CD4-positive, alpha-beta memory T cell (primary cell): ENCODE measurements at regions not wholly inside any gene's neighbourhood (a gene's known extent, or its start where the extent isn't known, plus 50 kb on each side); places are given as distances from the start of the nearest gene placed in this dataset.

Experiments
- CTCF ChIA-PET: fragments of 350-600 bp; sonication (Branson Sonifier 250); formaldehyde crosslinking; loops from one replicate; lab custom pipeline; 2021; ENCODE audit warnings: inconsistent platforms; ENCODE audit not compliant: partially characterized antibody; lab: Charles Lee
- POLR2A ChIA-PET: fragments of 350-600 bp; sonication (Branson Sonifier 250); formaldehyde crosslinking; loops from one replicate; lab custom pipeline; 2021; ENCODE audit not compliant: partially characterized antibody; lab: Charles Lee
- DNase-seq, 5 donors: peaks; one replicate each; pipeline versions ENCODE4 v3.0.0 to v3.0.0-alpha.2; 2020 to 2022; ENCODE audit warnings: mixed read lengths in 1 of 5
- H3K27ac ChIP-seq: one replicate; pipeline ENCODE4 v1.7.0; 2013; ENCODE audit warnings: low read depth, low read length
- H3K27me3 ChIP-seq: 2 replicates; pipeline ENCODE4 v1.7.0; 2013; ENCODE audit warnings: mild to moderate bottlenecking, low read length, moderate library complexity; ENCODE audit not compliant: insufficient read depth
- H3K36me3 ChIP-seq: 2 replicates; pipeline ENCODE4 v1.7.0; 2013; ENCODE audit warnings: mild to moderate bottlenecking, low read length, moderate library complexity; ENCODE audit not compliant: insufficient read depth
- H3K4me1 ChIP-seq: 2 replicates; pipeline ENCODE4 v1.7.0; 2013; ENCODE audit warnings: mild to moderate bottlenecking, low read length, moderate library complexity; ENCODE audit not compliant: insufficient read depth
- H3K4me3 ChIP-seq, 2 donors: one replicate each; pipeline ENCODE4 v1.7.0; 2013; ENCODE audit warnings: low read length in 2 of 2, mild to moderate bottlenecking in 1 of 2
- H3K9me3 ChIP-seq, 2 donors: one replicate each; pipeline ENCODE4 v1.7.0; 2013; ENCODE audit warnings: low read length in 2 of 2, control low read depth in 1 of 2; ENCODE audit not compliant: control insufficient read depth in 1 of 2
- H3K27ac Mint-ChIP-seq, 7 donors: one replicate each; pipeline ENCODE4 v1.8.0; 2020 to 2021; ENCODE audit warnings: mixed read lengths in 7 of 7, mild to moderate bottlenecking in 6 of 7, inconsistent platforms in 3 of 7, moderate library complexity in 3 of 7
- H3K27me3 Mint-ChIP-seq, 2 donors: one replicate each; pipeline ENCODE4 v1.8.0; 2020 to 2021; ENCODE audit warnings: mixed read lengths in 2 of 2
- H3K36me3 Mint-ChIP-seq, 2 donors: one replicate each; pipeline ENCODE4 v1.8.0; 2020 to 2021; ENCODE audit warnings: mixed read lengths in 2 of 2, inconsistent platforms in 1 of 2, mild to moderate bottlenecking in 1 of 2
- H3K4me1 Mint-ChIP-seq, 4 donors: one replicate each; pipeline ENCODE4 v1.8.0; 2020 to 2021; ENCODE audit warnings: mixed read lengths in 4 of 4, mild to moderate bottlenecking in 1 of 4
- H3K4me3 Mint-ChIP-seq, 8 donors: one replicate each; pipeline ENCODE4 v1.8.0; 2020 to 2021; ENCODE audit warnings: mixed read lengths in 8 of 8, mild to moderate bottlenecking in 7 of 8, moderate library complexity in 6 of 8, inconsistent platforms in 3 of 8
- H3K9me3 Mint-ChIP-seq, 8 donors: one replicate each; pipeline ENCODE4 v1.8.0; 2020 to 2021; ENCODE audit warnings: mixed read lengths in 8 of 8, mild to moderate bottlenecking in 5 of 8, inconsistent platforms in 3 of 8, moderate library complexity in 1 of 8
- intact Hi-C: fragments of 100-400 bp; cut with micrococcal nuclease; formaldehyde crosslinking; loops from one replicate; pipeline ENCODE4 v1.15.1; 2023

- Histone ChIP-seq H3K9me3 (no peaks in the 10 kb centered on the region), H3K27me3 (no peaks in the 10 kb centered on the region), H3K4me1 (no peaks in the 10 kb centered on the region), H3K4me3 (no peak overlapping the region), H3K36me3 (no peaks in the 10 kb centered on the region), H3K27ac (no peak overlapping the region)
- DNase-seq: no peak
- Mint-ChIP-seq H3K9me3 (peaks cover 0 to 15% (median 3%) of the 10 kb centered on the region in 8 donors), H3K27ac (no peak overlapping the region), H3K36me3 (no peaks in the 10 kb centered on the region), H3K4me1 (no peaks in the 10 kb centered on the region), H3K4me3 (no peak overlapping the region), H3K27me3 (peaks cover 0 to 3% of the 10 kb centered on the region in 2 donors)
- intact Hi-C loops: no loop called here
- CTCF ChIA-PET: no interaction called here
- POLR2A ChIA-PET: no interaction called here
Measured at GRCh38 chr12:127355061-127355841, 911.7 kb upstream of the TMEM132C start.

- Histone ChIP-seq H3K4me3 (no peak overlapping the region), H3K9me3 (no peaks in the 10 kb centered on the region), H3K4me1 (no peaks in the 10 kb centered on the region), H3K27me3 (no peaks in the 10 kb centered on the region), H3K27ac (no peak overlapping the region), H3K36me3 (no peaks in the 10 kb centered on the region)
- ChIA-PET POLR2A (no interaction called here), CTCF (interaction anchor here (1.1 kb wide), 1 partner anchor 23 kb away, joined by 3 read pairs; no protein-coding TSS in a partner anchor)
- peaks cover 0 to 4% (median 0%) of the 10 kb centered on the region in 8 donors for H3K9me3 Mint-ChIP-seq
- peaks cover 0 to 3% of the 10 kb centered on the region in 2 donors for H3K27me3 Mint-ChIP-seq
- no peaks in the 10 kb centered on the region for H3K4me1 Mint-ChIP-seq
- intact Hi-C loops: no loop called here
- no peaks in the 10 kb centered on the region for H3K36me3 Mint-ChIP-seq
- H3K27ac Mint-ChIP-seq: no peak overlapping the region
- DNase-seq: no peak
- no peak overlapping the region for H3K4me3 Mint-ChIP-seq
Measured at GRCh38 chr12:127358888-127359287, 908.1 kb upstream of the TMEM132C start.

GRCh38 chr12:127360580-127360979 lies 906.4 kb upstream of the TMEM132C start:
- Histone ChIP-seq H3K4me1 (no peaks in the 10 kb centered on the region), H3K27ac (no peak overlapping the region), H3K36me3 (no peaks in the 10 kb centered on the region), H3K4me3 (no peak overlapping the region), H3K9me3 (no peaks in the 10 kb centered on the region), H3K27me3 (no peaks in the 10 kb centered on the region)
- H3K27ac Mint-ChIP-seq: no peak overlapping the region
- DNase-seq: no peak
- intact Hi-C loops: no loop called here
- ChIA-PET CTCF (no interaction called here), POLR2A (no interaction called here)
- no peak overlapping the region for H3K4me3 Mint-ChIP-seq
- H3K9me3 Mint-ChIP-seq: peaks cover 0 to 8% (median 4%) of the 10 kb centered on the region in 8 donors
- H3K36me3 Mint-ChIP-seq: peaks cover 0 to 3% of the 10 kb centered on the region in 2 donors
- H3K27me3 Mint-ChIP-seq: peaks cover 2 to 3% of the 10 kb centered on the region in 2 donors
- H3K4me1 Mint-ChIP-seq: no peaks in the 10 kb centered on the region

- no peak overlapping the region for H3K27ac ChIP-seq
- no peaks in the 10 kb centered on the region for H3K9me3 ChIP-seq
- H3K27me3 ChIP-seq: no peaks in the 10 kb centered on the region
- intact Hi-C loops: no loop called here
- H3K4me1 ChIP-seq: no peaks in the 10 kb centered on the region
- no peaks in the 10 kb centered on the region for H3K4me1 Mint-ChIP-seq
- no peak overlapping the region for H3K4me3 ChIP-seq
- CTCF ChIA-PET: interaction anchor here (1.0 kb wide), 1 partner anchor 253 kb away, joined by 3 read pairs; no protein-coding TSS in a partner anchor
- POLR2A ChIA-PET: no interaction called here
- H3K4me3 Mint-ChIP-seq: no peak overlapping the region
- peaks cover 0 to 3% of the 10 kb centered on the region in 2 donors for H3K36me3 Mint-ChIP-seq
- H3K9me3 Mint-ChIP-seq: peaks cover 0 to 10% (median 5%) of the 10 kb centered on the region in 8 donors
- peaks cover 1 to 3% of the 10 kb centered on the region in 2 donors for H3K27me3 Mint-ChIP-seq
- H3K27ac Mint-ChIP-seq: no peak overlapping the region
- no peaks in the 10 kb centered on the region for H3K36me3 ChIP-seq
- no peak for DNase-seq
Measured at GRCh38 chr12:127362121-127362520, 904.8 kb upstream of the TMEM132C start.

- no peaks in the 10 kb centered on the region for H3K27me3 ChIP-seq
- no peaks in the 10 kb centered on the region for H3K9me3 ChIP-seq
- Mint-ChIP-seq H3K9me3 (peaks cover 0 to 10% (median 3%) of the 10 kb centered on the region in 8 donors), H3K27ac (no peak overlapping the region), H3K36me3 (peaks cover 0 to 3% of the 10 kb centered on the region in 2 donors), H3K4me3 (no peak overlapping the region), H3K4me1 (no peaks in the 10 kb centered on the region), H3K27me3 (peaks cover 0 to 3% of the 10 kb centered on the region in 2 donors)
- ChIA-PET CTCF (no interaction called here), POLR2A (no interaction called here)
- H3K27ac ChIP-seq: no peak overlapping the region
- H3K36me3 ChIP-seq: no peaks in the 10 kb centered on the region
- intact Hi-C loops: no loop called here
- no peak for DNase-seq
- no peaks in the 10 kb centered on the region for H3K4me1 ChIP-seq
- no peak overlapping the region for H3K4me3 ChIP-seq
Measured at GRCh38 chr12:127363392-127363791, 903.6 kb upstream of the TMEM132C start.

GRCh38 chr12:127373559-127373958 lies 893.4 kb upstream of the TMEM132C start:
- ChIA-PET POLR2A (no interaction called here), CTCF (no interaction called here)
- no peaks in the 10 kb centered on the region for H3K36me3 ChIP-seq
- Mint-ChIP-seq H3K4me1 (no peaks in the 10 kb centered on the region), H3K4me3 (no peak overlapping the region), H3K36me3 (no peaks in the 10 kb centered on the region), H3K27ac (no peak overlapping the region), H3K9me3 (peaks cover 0 to 6% (median 0%) of the 10 kb centered on the region in 8 donors), H3K27me3 (peaks cover 2 to 5% of the 10 kb centered on the region in 2 donors)
- H3K4me3 ChIP-seq: no peak overlapping the region
- intact Hi-C loops: no loop called here
- H3K9me3 ChIP-seq: no peaks in the 10 kb centered on the region
- DNase-seq: no peak
- no peaks in the 10 kb centered on the region for H3K27me3 ChIP-seq
- no peak overlapping the region for H3K27ac ChIP-seq
- no peaks in the 10 kb centered on the region for H3K4me1 ChIP-seq

- Histone ChIP-seq H3K27me3 (no peaks in the 10 kb centered on the region), H3K27ac (no peak overlapping the region), H3K4me1 (no peaks in the 10 kb centered on the region), H3K9me3 (no peaks in the 10 kb centered on the region), H3K4me3 (no peak overlapping the region), H3K36me3 (no peaks in the 10 kb centered on the region)
- Mint-ChIP-seq H3K4me3 (no peak overlapping the region), H3K4me1 (peaks cover 0 to 4% (median 0%) of the 10 kb centered on the region in 4 donors), H3K27ac (no peak overlapping the region), H3K27me3 (peaks cover 2 to 5% of the 10 kb centered on the region in 2 donors), H3K9me3 (peaks cover 0 to 3% (median 0%) of the 10 kb centered on the region in 8 donors), H3K36me3 (no peaks in the 10 kb centered on the region)
- intact Hi-C loops: no loop called here
- ChIA-PET POLR2A (no interaction called here), CTCF (no interaction called here)
- no peak for DNase-seq
Measured at GRCh38 chr12:127374447-127374846, 892.5 kb upstream of the TMEM132C start.
